Cardiac fibroblast (primary cell): ENCODE measurements at regions not wholly inside any gene's neighbourhood (a gene's known extent, or its start where the extent isn't known, plus 50 kb on each side); places are given as distances from the start of the nearest gene placed in this dataset.

Experiments
- DNase-seq, 2 donors: peaks; one replicate each; pipeline versions ENCODE4 v3.0.0 to v3.0.0-alpha.2; 2010; ENCODE audit warnings: low read depth in 2 of 2
- H3K4me3 ChIP-seq, 2 donors: replicated peaks in 1 of 2; 1 replicate in 1 of 2; 2 replicates in 1 of 2; pipeline ENCODE4 v1.5.1; 2011; ENCODE audit warnings: low read depth in 2 of 2, low read length in 2 of 2, mild to moderate bottlenecking in 2 of 2, moderate library complexity in 1 of 2
- CTCF ChIP-seq: IDR thresholded peaks from one replicate; pipeline ENCODE4 v1.5.1; 2011; ENCODE audit warnings: low read depth, mild to moderate bottlenecking, low read length, inconsistent platforms

GRCh38 chr13:75165543-75166230 is 316.3 kb downstream of the TBC1D4 start:
- no peak for TF ChIP-seq CTCF
- no peak overlapping the region for H3K4me3 ChIP-seq
- no peak for DNase-seq

GRCh38 chr13:75161804-75162203 is 320.2 kb downstream of the TBC1D4 start:
- no peak overlapping the region for H3K4me3 ChIP-seq
- DNase-seq, result no peak
- TF ChIP-seq CTCF, result no peak

- DNase-seq, result no peak
- TF ChIP-seq CTCF, result no peak
- no peak overlapping the region for H3K4me3 ChIP-seq
Measured at GRCh38 chr13:75160984-75161383, 321.0 kb downstream of the TBC1D4 start.

- no peak overlapping the region for H3K4me3 ChIP-seq
- DNase-seq, result no peak
- TF ChIP-seq CTCF, result no peak
Measured at GRCh38 chr13:75154331-75154730, 327.6 kb downstream of the TBC1D4 start.

- H3K4me3 ChIP-seq, result no peak overlapping the region
- no peak for TF ChIP-seq CTCF
- peak; percentile 70 to 81 for DNase-seq
Measured at GRCh38 chr13:75153834-75154233, 328.1 kb downstream of the TBC1D4 start.

- TF ChIP-seq CTCF, result no peak
- peak in 1 of 2 donors; percentile 14 for DNase-seq
Measured at GRCh38 chr13:75153386-75153785, 328.6 kb downstream of the TBC1D4 start.

More at GRCh38 chr13:75153386-75153785, 328.6 kb downstream of the TBC1D4 start:
- no peak overlapping the region for H3K4me3 ChIP-seq
